Thymus (tissue), 11 donors: ENCODE measurements at regions not wholly inside any gene's neighbourhood (a gene's known extent, or its start where the extent isn't known, plus 50 kb on each side); places are given as distances from the start of the nearest gene placed in this dataset.
A peak's percentile ranks its signal among the peaks of the same experiment; 100 is the strongest.

Experiments used
- DNase-seq, 9 donors: peaks; one replicate each; pipeline ENCODE4 v3.0.0-alpha.2; 2013; ENCODE audit warnings: low spot score in 9 of 9, low read depth in 6 of 9, missing footprints in 1 of 9
- H3K27ac ChIP-seq, 2 donors: one replicate each; pipeline ENCODE4 v1.5.1; 2013; ENCODE audit warnings: control low read depth in 1 of 2, low read depth in 1 of 2, low read length in 1 of 2, mild to moderate bottlenecking in 1 of 2, moderate library complexity in 1 of 2
- H3K27me3 ChIP-seq, 2 donors: one replicate each; pipeline ENCODE4 v1.5.1; 2013; ENCODE audit warnings: low read length in 1 of 2; ENCODE audit not compliant: control insufficient read depth in 2 of 2, insufficient read depth in 1 of 2
- H3K36me3 ChIP-seq, 2 donors: one replicate each; pipeline ENCODE4 v1.5.1; 2013; ENCODE audit warnings: low read length in 1 of 2, mild to moderate bottlenecking in 1 of 2, moderate library complexity in 1 of 2; ENCODE audit not compliant: control insufficient read depth in 2 of 2, insufficient read depth in 2 of 2
- H3K4me1 ChIP-seq, 2 donors: one replicate each; pipeline ENCODE4 v1.5.1; 2013; ENCODE audit warnings: low read length in 2 of 2; ENCODE audit not compliant: control insufficient read depth in 2 of 2, insufficient read depth in 2 of 2
- H3K4me3 ChIP-seq, 2 donors: one replicate each; pipeline ENCODE4 v1.5.1; 2013; ENCODE audit warnings: low read length in 2 of 2, control low read depth in 1 of 2, mild to moderate bottlenecking in 1 of 2
- H3K9me3 ChIP-seq, 2 donors: one replicate each; pipeline ENCODE4 v1.5.1; 2013; ENCODE audit warnings: low read length in 1 of 2, mild to moderate bottlenecking in 1 of 2; ENCODE audit not compliant: control insufficient read depth in 2 of 2, insufficient read depth in 1 of 2
- WGBS: extraction: QIAGEN DNeasy Blood & Tissue Kit; methylation state at CpG from one replicate; pipeline ENCODE4 v1.1.7; 2013; 5-methylcytosine and 5-hydroxymethylcytosine counted together
- donor health status: healthy.

DNA sequence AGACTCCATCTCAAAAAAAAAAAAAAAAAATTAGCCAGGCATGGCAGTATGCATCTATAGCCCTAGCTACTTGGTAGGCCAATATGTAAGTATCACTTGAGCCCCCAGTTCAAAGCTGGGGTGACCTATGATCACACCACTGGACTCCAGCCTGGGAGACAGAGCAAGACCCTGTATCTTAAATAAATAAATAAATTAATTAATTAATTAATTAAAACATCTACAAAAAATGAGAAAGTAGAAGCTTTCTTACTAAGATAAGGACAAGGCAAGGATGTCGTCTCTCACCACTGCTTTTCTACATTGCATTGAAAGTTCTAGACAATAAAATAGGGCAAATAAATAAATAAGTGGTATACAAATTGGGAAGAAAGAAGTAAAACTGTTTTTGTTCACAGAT, 134.3 kb upstream of the CARMIL1 start:
- WGBS: 99% methylated on average over 1 of the region's 1 CpG
- no peak overlapping the region for H3K27ac ChIP-seq
- H3K9me3 ChIP-seq: no peaks in the 10 kb centered on the region
- DNase-seq: no peak
- no peak overlapping the region for H3K4me3 ChIP-seq
- H3K36me3 ChIP-seq: peaks cover 0 to 3% of the 10 kb centered on the region in 2 donors
- peaks cover 0 to 7% of the 10 kb centered on the region in 2 donors for H3K4me1 ChIP-seq
- no peaks in the 10 kb centered on the region for H3K27me3 ChIP-seq

DNA sequence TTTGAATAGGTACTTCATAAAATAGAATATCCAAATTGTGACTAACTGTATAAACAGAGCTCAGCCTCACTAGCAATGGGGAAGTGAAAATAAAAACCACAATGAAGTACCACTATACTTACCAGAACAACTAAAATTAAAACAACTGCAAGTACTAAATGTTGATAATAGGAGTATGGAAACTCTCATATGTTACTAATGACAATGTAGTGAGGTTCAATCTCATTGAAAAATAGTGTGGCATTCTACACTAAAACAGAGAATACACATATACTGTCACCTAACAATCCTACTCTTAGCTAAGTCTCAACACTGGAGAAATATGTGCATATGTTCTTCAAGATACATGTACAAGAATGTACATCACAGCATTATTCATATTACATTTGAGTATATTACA, 132.0 kb upstream of the CARMIL1 start:
- Histone ChIP-seq H3K4me3 (no peak overlapping the region), H3K4me1 (peaks cover 3 to 7% of the 10 kb centered on the region in 2 donors), H3K27me3 (no peaks in the 10 kb centered on the region), H3K36me3 (peaks cover 0 to 4% of the 10 kb centered on the region in 2 donors), H3K9me3 (no peaks in the 10 kb centered on the region), H3K27ac (peak overlapping the region in 1 of 2 donors; percentile 33)
- no peak for DNase-seq

DNA sequence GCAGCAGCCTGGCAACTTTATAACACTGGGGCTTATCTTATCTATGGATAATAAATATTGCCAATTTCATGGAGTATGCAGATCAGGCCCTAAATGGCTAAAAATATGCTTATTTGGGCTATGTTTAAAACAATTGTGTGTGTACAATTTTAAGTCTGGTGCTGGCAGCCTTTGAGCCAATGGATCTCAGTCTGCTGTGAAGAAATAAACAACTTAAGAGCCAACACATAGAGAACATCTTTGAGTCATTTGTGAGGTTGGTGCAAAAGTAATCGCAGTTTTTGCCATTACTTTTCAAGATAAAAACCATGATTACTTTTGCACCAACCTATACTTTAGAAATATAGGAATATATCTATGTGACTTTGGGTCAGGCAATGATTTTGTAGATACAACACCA, 129.1 kb upstream of the CARMIL1 start:
- Histone ChIP-seq H3K4me3 (no peak overlapping the region), H3K27ac (no peak overlapping the region), H3K36me3 (peaks cover 0 to 24% of the 10 kb centered on the region in 2 donors), H3K9me3 (peaks cover 0 to 7% of the 10 kb centered on the region in 2 donors), H3K4me1 (peaks cover 10 to 14% of the 10 kb centered on the region in 2 donors), H3K27me3 (no peaks in the 10 kb centered on the region)
- WGBS: 97% methylated on average over 1 of the region's 1 CpG
- DNase-seq: no peak

DNA sequence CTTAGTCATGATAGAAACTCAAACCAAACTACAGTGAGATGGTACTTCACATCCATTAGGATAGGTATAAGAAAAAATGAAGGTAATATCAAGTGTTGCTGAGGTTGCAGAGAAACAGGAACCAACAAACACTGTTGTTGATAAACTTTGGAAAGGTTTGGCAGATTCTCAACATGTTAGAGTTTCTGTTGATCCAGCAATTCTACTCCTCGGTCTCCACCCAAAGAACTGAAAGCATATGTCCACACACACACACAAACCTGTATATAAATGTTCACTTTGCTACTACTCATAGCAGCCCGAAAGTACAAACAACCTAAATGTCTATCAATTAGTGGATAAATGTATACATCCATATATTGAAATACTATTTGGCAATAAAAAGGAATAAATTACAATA, 128.3 kb upstream of the CARMIL1 start:
- H3K4me1 ChIP-seq: peaks cover 18 to 22% of the 10 kb centered on the region in 2 donors
- H3K27me3 ChIP-seq: no peaks in the 10 kb centered on the region
- H3K27ac ChIP-seq: no peak overlapping the region
- H3K9me3 ChIP-seq: peaks cover 0 to 7% of the 10 kb centered on the region in 2 donors
- H3K4me3 ChIP-seq: no peak overlapping the region
- H3K36me3 ChIP-seq: peaks cover 0 to 25% of the 10 kb centered on the region in 2 donors
- DNase-seq: no peak
- 97% methylated on average over 2 of the region's 2 CpGs for WGBS

DNA sequence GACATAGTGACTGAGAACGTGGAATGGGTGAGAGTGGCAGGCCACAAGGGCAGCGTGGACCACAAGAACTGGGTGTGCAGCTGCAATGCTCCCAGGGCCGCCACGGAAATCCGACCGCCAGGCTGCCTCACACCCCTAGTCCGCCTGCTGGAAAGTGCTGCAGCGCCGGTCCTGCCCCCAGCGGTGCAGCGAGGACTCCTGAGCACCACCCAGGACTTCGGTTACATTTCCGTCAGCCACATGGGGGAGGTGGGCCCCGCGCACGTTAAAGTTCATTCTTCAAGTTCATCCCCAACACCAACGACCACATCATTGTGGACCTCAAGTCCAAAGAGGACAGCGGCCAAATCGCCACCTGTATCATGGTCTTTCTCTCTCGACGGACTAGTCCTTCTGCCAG, 126.1 kb upstream of the CARMIL1 start:
- Histone ChIP-seq H3K27ac (no peak overlapping the region), H3K4me3 (no peak overlapping the region), H3K27me3 (no peaks in the 10 kb centered on the region), H3K4me1 (peaks cover 22 to 25% of the 10 kb centered on the region in 2 donors), H3K9me3 (peaks cover 0 to 12% of the 10 kb centered on the region in 2 donors), H3K36me3 (peaks cover 5 to 31% of the 10 kb centered on the region in 2 donors)
- DNase-seq: no peak
- WGBS: 96% methylated on average over 21 of the region's 21 CpGs

DNA sequence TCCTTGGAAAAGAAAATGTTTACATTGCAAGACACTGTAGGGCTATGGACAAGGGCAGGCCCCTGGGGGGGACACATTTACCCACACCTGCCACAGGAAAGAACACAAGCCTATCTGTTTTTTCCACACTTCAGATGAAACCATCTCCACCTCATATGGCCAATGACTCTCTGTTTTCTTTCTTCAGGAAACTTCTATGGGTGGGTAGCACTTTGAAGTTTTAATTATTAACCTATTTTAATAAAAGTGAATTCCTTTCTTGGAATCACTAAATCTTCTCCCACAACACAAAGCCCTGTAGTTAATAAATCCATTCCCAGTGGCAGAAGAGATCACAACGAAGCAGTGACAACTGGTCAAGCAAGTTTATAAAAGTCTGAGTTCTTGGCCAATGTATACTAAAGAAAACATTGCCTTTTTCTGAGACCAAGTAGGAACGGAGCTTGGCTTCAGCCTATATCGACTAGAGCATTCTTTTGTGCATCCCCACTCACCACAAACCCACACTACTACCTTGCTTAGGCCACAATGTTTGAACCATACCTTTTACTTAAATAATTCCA, 125.1 kb upstream of the CARMIL1 start:
- no peak overlapping the region for H3K4me3 ChIP-seq
- peaks cover 22 to 25% of the 10 kb centered on the region in 2 donors for H3K4me1 ChIP-seq
- WGBS: 76% methylated on average over 3 of the region's 3 CpGs
- peaks cover 5 to 35% of the 10 kb centered on the region in 2 donors for H3K36me3 ChIP-seq
- no peaks in the 10 kb centered on the region for H3K27me3 ChIP-seq
- no peak overlapping the region for H3K27ac ChIP-seq
- no peak for DNase-seq
- peaks cover 4 to 22% of the 10 kb centered on the region in 2 donors for H3K9me3 ChIP-seq

DNA sequence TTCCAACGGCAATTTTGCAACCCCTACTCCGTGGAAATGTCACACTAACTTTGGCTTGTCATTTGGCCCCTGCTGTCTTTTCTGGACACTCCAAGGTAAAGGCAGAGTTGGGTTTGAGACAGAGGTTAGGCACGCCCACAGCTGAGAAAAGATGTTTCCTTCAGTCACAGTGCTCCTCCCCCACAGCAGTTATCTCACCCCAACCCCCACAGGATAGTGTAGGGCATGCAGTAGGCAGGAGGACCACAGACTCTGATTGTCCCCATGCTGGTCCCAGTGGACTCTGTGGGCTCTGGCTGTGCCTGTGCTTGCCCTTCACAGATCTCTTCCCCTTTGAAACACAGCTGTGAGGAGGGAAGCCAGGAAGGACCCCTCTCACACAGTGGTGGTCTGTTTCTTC, 124.0 kb upstream of the CARMIL1 start:
- 77% methylated on average over 3 of the region's 3 CpGs for WGBS
- DNase-seq: peak in 2 of 9 donors; percentile 60 to 65
- Histone ChIP-seq H3K4me1 (peaks cover 22 to 25% of the 10 kb centered on the region in 2 donors), H3K4me3 (no peak overlapping the region), H3K9me3 (peaks cover 4 to 23% of the 10 kb centered on the region in 2 donors), H3K36me3 (peaks cover 5 to 37% of the 10 kb centered on the region in 2 donors), H3K27me3 (no peaks in the 10 kb centered on the region), H3K27ac (peak overlapping the region in 1 of 2 donors; percentile 63)

DNA sequence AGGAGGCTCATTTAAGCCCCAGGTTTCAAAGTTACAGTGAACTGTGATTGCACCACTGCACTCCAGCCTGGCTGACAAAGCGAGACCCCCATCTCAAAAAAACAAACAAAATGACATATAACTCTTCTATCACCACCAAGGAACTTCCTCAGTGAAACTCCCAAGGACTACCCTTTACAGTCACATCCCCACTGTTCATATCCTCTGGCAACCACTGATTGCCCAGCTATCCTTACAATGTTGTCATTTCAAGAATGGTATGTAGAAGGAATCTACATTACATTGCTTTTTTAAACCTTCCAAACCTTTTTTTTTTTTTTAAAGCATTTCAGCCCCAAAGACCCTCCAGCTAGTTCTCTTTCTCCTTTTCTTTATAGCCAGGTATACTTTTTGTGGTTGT, 123.1 kb upstream of the CARMIL1 start:
- peak overlapping the region in 1 of 2 donors; percentile 63 for H3K27ac ChIP-seq
- no peak for DNase-seq
- H3K4me3 ChIP-seq: no peak overlapping the region
- peaks cover 4 to 23% of the 10 kb centered on the region in 2 donors for H3K9me3 ChIP-seq
- WGBS: 91% methylated on average over 1 of the region's 1 CpG
- peaks cover 22 to 25% of the 10 kb centered on the region in 2 donors for H3K4me1 ChIP-seq
- no peaks in the 10 kb centered on the region for H3K27me3 ChIP-seq
- peaks cover 5 to 33% of the 10 kb centered on the region in 2 donors for H3K36me3 ChIP-seq

DNA sequence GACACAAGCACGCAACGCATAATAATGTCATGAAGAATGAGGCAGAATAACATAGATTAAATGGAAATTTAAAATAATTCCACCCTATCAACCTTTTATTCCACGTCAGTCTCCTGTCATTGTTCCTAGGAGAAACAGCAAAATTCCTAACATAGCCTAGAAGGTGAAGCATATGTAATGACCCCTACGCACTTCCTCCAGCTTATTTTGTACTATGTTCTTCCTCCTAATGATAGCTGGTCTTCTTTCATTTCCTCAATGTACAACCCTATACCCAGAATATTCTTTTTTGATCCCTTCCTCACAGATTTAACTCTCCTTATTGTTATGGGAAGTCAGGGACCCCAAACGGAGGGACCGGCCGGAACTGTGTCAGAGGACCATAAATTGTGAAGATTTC, 122.0 kb upstream of the CARMIL1 start:
- 97% methylated on average over 7 of the region's 7 CpGs for WGBS
- H3K4me3 ChIP-seq: no peak overlapping the region
- H3K27ac ChIP-seq: no peak overlapping the region
- DNase-seq: no peak
- peaks cover 4 to 23% of the 10 kb centered on the region in 2 donors for H3K9me3 ChIP-seq
- no peaks in the 10 kb centered on the region for H3K27me3 ChIP-seq
- peaks cover 5 to 33% of the 10 kb centered on the region in 2 donors for H3K36me3 ChIP-seq
- peaks cover 20 to 25% of the 10 kb centered on the region in 2 donors for H3K4me1 ChIP-seq
